ENCODE measurements at regions not wholly inside any gene's neighbourhood (a gene's known extent, or its start where the extent isn't known, plus 50 kb on each side); places are given as distances from the start of the nearest gene placed in this dataset.
A peak's percentile ranks its signal among the peaks of the same experiment; 100 is the strongest.

DNA sequence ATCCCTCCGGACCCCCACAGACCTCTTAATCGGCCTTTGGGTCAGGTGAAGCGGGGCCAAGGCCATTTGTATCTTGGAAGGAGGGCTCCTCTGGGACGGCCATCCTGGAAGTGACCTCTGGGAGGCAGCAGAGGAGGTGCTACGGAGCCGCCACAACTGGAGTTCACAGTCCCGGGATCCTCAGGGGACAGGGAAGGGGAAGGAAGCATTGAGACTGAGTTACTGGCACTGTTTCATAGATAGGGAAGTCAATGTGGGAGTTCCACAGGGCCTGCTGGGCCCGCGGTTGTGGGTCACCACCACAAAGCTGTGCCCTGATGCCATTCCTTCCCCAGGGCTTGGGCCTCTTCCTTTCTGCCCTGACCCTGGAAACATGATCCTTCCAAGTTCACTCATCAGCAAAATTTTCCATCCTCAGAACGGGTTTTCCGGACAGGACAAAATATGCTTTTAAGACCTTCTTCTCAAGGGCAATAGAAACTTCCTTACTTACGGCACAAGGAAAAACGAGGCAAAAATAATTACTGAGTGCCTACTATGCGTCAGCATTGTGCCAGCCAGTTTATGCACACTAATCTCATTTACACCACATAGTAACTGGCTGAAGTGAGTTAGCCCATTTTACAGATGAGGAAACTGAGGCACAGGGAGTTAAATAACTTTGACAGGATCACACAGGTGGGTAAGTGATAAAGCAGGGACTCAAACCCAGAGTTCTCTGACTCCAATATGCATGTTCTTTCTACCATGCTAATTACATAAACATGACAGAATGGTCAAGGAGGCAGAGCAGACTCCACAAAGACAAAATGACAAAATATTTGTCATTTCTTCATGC, 143.8 kb downstream of the UNC5CL start:
- Histone ChIP-seq H3K36me3 (ENCODE audit: low read depth, missing control alignments) (no peaks in the 10 kb centered on the region), H3K4me3 (no peak overlapping the region), H3K9me3 (no peaks in the 10 kb centered on the region), H3K27me3 (no peaks in the 10 kb centered on the region), H3K27ac (no peak overlapping the region), H3K4me1 (peaks cover 33% of the 10 kb centered on the region)
- peak; percentile 74 for DNase-seq
- 39 to 43% methylated on average over 9 to 14 of the region's 14 CpGs for WGBS, 2 donors
- intact Hi-C loops (cut with DNase I; ENCODE audit: low total_unique reads): loop anchor here (10.0 kb wide), 1 partner anchor 140 kb away; the partner anchor contains the start of gene UNC5CL
- peak; percentile 32 to 43 (median 41) for TF ChIP-seq CTCF (IDR thresholded peaks at IDR 0.05)
- no peak for TF ChIP-seq POLR2A (IDR thresholded peaks at IDR 0.05)

- WGBS, 2 donors: 94 to 95% methylated on average over 7 of the region's 7 CpGs
- no peak overlapping the region for H3K27ac ChIP-seq
- peaks cover 29% of the 10 kb centered on the region for H3K4me1 ChIP-seq
- no peaks in the 10 kb centered on the region for H3K27me3 ChIP-seq
- DNase-seq: no peak
- H3K4me3 ChIP-seq: no peak overlapping the region
- H3K36me3 ChIP-seq (ENCODE audit: low read depth, missing control alignments): no peaks in the 10 kb centered on the region
- intact Hi-C loops (cut with DNase I; ENCODE audit: low total_unique reads): loop anchor here (10.0 kb wide), 1 partner anchor 142 kb away; the partner anchor contains the start of gene UNC5CL
- no peak for TF ChIP-seq CTCF (IDR thresholded peaks at IDR 0.05)
- no peak for TF ChIP-seq POLR2A (IDR thresholded peaks at IDR 0.05)
- no peaks in the 10 kb centered on the region for H3K9me3 ChIP-seq
Observed at GRCh38 chr6:40893021-40893420, 146.0 kb downstream of the UNC5CL start.

DNA sequence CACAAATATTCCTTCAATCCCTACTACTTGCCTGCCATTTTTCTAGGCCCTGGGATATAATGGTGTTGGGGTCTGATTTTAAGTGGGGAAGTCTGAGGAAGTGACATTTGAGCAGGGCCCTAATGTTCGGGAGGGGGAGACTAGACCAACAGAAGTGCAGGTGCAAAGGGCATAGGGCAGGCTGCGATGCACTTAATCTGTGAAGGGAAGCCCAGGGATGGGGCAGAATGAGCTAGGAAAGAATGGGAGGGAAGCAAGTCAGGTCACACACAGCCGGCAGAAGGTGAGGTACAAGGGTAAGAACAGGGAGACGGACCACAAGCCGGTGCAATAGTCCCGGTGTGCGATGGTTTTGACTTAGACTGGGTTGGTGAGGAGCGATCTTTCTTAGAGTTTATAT, 146.8 kb downstream of the UNC5CL start:
- Histone ChIP-seq H3K36me3 (ENCODE audit: low read depth, missing control alignments) (no peaks in the 10 kb centered on the region), H3K4me1 (peaks cover 25% of the 10 kb centered on the region), H3K27ac (no peak overlapping the region), H3K4me3 (no peak overlapping the region), H3K27me3 (no peaks in the 10 kb centered on the region), H3K9me3 (no peaks in the 10 kb centered on the region)
- TF ChIP-seq CTCF (IDR thresholded peaks at IDR 0.05): no peak
- no peak for DNase-seq
- 93 to 94% methylated on average over 8 of the region's 8 CpGs for WGBS, 2 donors
- intact Hi-C loops (cut with DNase I; ENCODE audit: low total_unique reads): loop anchor here (10.0 kb wide), 1 partner anchor 143 kb away; the partner anchor contains the start of gene UNC5CL

GRCh38 chr6:40891686-40892085, 147.3 kb downstream of the UNC5CL start:
- no peaks in the 10 kb centered on the region for H3K9me3 ChIP-seq
- H3K4me3 ChIP-seq: no peak overlapping the region
- H3K27ac ChIP-seq: no peak overlapping the region
- WGBS, 2 donors: 86 to 89% methylated on average over 8 of the region's 8 CpGs
- TF ChIP-seq CTCF (IDR thresholded peaks at IDR 0.05) (no peak), POLR2A (IDR thresholded peaks at IDR 0.05) (no peak)
- DNase-seq: no peak
- no peaks in the 10 kb centered on the region for H3K36me3 ChIP-seq (ENCODE audit: low read depth, missing control alignments)
- no peaks in the 10 kb centered on the region for H3K27me3 ChIP-seq
- intact Hi-C loops (cut with DNase I; ENCODE audit: low total_unique reads): loop anchor here (10.0 kb wide), 1 partner anchor 143 kb away; the partner anchor contains the start of gene UNC5CL
- peaks cover 21% of the 10 kb centered on the region for H3K4me1 ChIP-seq

Data from testis (tissue), 2 donors.